ENCODE measurements at regions not wholly inside any gene's neighbourhood (a gene's known extent, or its start where the extent isn't known, plus 50 kb on each side); places are given as distances from the start of the nearest gene placed in this dataset.

DNA sequence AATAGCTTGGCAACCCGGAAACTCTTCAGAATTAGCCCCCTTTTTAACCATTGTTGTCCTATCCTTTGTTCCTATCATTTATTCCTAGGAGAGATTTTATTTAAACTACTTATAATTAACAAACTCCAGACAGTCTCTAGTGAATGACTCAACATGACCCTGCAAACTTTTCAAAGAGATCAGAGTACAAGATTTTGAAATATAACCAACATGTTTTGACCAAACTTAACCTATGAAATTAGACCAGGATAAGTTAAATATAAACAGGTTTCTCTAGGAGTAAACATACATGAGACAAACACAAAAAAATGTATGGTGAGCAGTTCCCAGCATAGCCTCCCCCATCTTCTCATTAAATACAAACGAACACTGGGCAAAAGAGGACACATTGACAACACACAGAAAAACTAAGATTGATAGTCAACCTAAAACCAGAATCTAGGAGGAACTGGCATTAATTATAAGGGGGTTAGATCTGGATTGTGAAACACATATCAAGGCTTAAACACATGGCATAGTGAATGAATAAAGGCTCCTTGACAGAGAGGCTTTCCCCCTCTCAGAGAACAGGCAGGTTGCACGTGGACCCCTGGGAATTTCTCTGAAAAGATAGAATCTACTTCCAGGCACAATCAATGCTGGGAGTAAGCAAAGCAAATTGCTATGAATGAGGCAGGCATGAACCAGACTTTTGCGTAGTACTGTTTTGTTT lies 284.1 kb downstream of the IRS1 start (continued):
- TF ChIP-seq JUN (CRISPR knock-in tag; IDR thresholded peaks at IDR 0.05) = peak; percentile 77; the same call in 1 of the 2 replicates
- TF ChIP-seq ZEB1 (IDR thresholded peaks at IDR 0.05; ENCODE audit: insufficient replicate concordance, low read depth) = peak; percentile 50
- no peak for TF ChIP-seq ZNF678 (CRISPR knock-in tag; IDR thresholded peaks at IDR 0.05)
- no peak for TF ChIP-seq ZNF317 (CRISPR knock-in tag; IDR thresholded peaks at IDR 0.05)
- TF ChIP-seq, protein P1, sequence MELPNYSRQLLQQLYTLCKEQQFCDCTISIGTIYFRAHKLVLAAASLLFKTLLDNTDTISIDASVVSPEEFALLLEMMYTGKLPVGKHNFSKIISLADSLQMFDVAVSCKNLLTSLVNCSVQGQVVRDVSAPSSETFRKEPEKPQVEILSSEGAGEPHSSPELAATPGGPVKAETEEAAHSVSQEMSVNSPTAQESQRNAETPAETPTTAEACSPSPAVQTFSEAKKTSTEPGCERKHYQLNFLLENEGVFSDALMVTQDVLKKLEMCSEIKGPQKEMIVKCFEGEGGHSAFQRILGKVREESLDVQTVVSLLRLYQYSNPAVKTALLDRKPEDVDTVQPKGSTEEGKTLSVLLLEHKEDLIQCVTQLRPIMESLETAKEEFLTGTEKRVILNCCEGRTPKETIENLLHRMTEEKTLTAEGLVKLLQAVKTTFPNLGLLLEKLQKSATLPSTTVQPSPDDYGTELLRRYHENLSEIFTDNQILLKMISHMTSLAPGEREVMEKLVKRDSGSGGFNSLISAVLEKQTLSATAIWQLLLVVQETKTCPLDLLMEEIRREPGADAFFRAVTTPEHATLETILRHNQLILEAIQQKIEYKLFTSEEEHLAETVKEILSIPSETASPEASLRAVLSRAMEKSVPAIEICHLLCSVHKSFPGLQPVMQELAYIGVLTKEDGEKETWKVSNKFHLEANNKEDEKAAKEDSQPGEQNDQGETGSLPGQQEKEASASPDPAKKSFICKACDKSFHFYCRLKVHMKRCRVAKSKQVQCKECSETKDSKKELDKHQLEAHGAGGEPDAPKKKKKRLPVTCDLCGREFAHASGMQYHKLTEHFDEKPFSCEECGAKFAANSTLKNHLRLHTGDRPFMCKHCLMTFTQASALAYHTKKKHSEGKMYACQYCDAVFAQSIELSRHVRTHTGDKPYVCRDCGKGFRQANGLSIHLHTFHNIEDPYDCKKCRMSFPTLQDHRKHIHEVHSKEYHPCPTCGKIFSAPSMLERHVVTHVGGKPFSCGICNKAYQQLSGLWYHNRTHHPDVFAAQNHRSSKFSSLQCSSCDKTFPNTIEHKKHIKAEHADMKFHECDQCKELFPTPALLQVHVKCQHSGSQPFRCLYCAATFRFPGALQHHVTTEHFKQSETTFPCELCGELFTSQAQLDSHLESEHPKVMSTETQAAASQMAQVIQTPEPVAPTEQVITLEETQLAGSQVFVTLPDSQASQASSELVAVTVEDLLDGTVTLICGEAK (IDR thresholded peaks at IDR 0.05) = 0 out of 2 replicates have a peak, but pooled peaks have one; percentile 33
- TF ChIP-seq, protein P1 (CRISPR knock-in tag; IDR thresholded peaks at IDR 0.05) = no peak; the same call in 1 of the 2 replicates
- TF ChIP-seq, protein P2, sequence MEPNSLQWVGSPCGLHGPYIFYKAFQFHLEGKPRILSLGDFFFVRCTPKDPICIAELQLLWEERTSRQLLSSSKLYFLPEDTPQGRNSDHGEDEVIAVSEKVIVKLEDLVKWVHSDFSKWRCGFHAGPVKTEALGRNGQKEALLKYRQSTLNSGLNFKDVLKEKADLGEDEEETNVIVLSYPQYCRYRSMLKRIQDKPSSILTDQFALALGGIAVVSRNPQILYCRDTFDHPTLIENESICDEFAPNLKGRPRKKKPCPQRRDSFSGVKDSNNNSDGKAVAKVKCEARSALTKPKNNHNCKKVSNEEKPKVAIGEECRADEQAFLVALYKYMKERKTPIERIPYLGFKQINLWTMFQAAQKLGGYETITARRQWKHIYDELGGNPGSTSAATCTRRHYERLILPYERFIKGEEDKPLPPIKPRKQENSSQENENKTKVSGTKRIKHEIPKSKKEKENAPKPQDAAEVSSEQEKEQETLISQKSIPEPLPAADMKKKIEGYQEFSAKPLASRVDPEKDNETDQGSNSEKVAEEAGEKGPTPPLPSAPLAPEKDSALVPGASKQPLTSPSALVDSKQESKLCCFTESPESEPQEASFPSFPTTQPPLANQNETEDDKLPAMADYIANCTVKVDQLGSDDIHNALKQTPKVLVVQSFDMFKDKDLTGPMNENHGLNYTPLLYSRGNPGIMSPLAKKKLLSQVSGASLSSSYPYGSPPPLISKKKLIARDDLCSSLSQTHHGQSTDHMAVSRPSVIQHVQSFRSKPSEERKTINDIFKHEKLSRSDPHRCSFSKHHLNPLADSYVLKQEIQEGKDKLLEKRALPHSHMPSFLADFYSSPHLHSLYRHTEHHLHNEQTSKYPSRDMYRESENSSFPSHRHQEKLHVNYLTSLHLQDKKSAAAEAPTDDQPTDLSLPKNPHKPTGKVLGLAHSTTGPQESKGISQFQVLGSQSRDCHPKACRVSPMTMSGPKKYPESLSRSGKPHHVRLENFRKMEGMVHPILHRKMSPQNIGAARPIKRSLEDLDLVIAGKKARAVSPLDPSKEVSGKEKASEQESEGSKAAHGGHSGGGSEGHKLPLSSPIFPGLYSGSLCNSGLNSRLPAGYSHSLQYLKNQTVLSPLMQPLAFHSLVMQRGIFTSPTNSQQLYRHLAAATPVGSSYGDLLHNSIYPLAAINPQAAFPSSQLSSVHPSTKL (CRISPR knock-in tag; IDR thresholded peaks at IDR 0.05) = peak; percentile 87; the same call in 1 of the 2 replicates
- peak; percentile 67 for TF ChIP-seq THAP11 (CRISPR knock-in tag; IDR thresholded peaks at IDR 0.05)
- TF ChIP-seq, protein P3, sequence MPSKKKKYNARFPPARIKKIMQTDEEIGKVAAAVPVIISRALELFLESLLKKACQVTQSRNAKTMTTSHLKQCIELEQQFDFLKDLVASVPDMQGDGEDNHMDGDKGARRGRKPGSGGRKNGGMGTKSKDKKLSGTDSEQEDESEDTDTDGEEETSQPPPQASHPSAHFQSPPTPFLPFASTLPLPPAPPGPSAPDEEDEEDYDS (CRISPR knock-in tag; IDR thresholded peaks at IDR 0.05) = peak; percentile 56; the same call in 1 of the 2 replicates
- 0 out of 2 replicates have a peak, but pooled peaks have one; percentile 4 for TF ChIP-seq ZNF24 (IDR thresholded peaks at IDR 0.05)
- TF ChIP-seq, protein P4, sequence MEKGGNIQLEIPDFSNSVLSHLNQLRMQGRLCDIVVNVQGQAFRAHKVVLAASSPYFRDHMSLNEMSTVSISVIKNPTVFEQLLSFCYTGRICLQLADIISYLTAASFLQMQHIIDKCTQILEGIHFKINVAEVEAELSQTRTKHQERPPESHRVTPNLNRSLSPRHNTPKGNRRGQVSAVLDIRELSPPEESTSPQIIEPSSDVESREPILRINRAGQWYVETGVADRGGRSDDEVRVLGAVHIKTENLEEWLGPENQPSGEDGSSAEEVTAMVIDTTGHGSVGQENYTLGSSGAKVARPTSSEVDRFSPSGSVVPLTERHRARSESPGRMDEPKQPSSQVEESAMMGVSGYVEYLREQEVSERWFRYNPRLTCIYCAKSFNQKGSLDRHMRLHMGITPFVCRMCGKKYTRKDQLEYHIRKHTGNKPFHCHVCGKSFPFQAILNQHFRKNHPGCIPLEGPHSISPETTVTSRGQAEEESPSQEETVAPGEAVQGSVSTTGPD (CRISPR knock-in tag; IDR thresholded peaks at IDR 0.05) = no peak
- TF ChIP-seq, protein P5, sequence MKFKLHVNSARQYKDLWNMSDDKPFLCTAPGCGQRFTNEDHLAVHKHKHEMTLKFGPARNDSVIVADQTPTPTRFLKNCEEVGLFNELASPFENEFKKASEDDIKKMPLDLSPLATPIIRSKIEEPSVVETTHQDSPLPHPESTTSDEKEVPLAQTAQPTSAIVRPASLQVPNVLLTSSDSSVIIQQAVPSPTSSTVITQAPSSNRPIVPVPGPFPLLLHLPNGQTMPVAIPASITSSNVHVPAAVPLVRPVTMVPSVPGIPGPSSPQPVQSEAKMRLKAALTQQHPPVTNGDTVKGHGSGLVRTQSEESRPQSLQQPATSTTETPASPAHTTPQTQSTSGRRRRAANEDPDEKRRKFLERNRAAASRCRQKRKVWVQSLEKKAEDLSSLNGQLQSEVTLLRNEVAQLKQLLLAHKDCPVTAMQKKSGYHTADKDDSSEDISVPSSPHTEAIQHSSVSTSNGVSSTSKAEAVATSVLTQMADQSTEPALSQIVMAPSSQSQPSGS (CRISPR knock-in tag; IDR thresholded peaks at IDR 0.05) = 0 out of 2 replicates have a peak, but pooled peaks have one; percentile 57
